Left colon (tissue), 2 donors: ENCODE measurements at regions not wholly inside any gene's neighbourhood (a gene's known extent, or its start where the extent isn't known, plus 50 kb on each side); places are given as distances from the start of the nearest gene placed in this dataset.

Experiments used
- ATAC-seq: fragments of 200-7000 bp; cut with Tn5 transposase; one replicate; pipeline ENCODE4 v1.9.1; 2020; ENCODE audit warnings: mild to moderate bottlenecking, moderate library complexity
- DNase-seq, 2 donors: peaks; one replicate each; pipeline ENCODE4 v3.0.0-alpha.2; 2020
- intact Hi-C, 2 donors: fragments of 100-400 bp; cut with DNase I in 1 of 2; cut with micrococcal nuclease in 1 of 2; formaldehyde crosslinking; loops; one replicate each; pipeline versions ENCODE4 v1.11.2 to v1.14.0; 2022; cut with DNase I, micrococcal nuclease
- donor health status: DM: no; HTN: no; CAD: no.
- donor health status: DM: yes; HTN: yes; CAD: no.

DNA sequence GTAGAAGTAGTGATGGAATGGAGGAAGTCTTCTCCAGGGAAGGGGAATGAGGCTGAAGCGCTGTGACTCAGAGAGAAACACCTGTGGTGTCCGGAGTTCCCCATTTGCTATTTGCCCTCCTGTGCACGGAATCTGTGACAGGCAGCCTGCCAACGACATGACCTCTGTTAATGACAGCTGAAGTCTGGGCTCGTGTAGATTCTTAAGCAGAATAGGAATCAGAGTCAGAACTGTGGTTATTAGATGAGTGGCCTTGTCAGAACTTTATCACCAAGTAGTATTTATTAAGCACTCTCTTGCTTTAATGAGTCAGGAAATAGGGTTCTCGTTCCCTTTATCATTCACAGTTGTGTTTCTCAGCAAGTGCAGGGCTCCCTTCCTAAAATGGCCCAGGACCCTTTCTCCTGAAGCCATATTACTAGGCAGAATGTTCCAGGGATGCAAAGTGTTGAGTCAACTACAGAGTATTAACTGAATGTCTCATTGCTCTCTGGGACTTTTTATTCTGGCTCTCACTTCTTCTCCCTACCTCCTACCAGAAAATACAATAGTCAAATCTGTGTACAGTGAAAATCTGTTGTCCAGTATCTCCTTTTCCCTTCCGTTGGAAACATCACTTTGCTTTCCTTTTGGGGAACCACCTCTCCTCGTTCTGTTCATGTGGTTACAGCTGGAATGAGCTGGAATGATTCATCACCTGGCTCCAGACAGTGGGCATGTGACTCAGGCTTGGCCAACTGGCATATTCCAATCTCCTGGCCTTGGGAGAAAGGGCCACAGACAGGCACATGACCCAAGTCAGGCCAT, 77.8 kb upstream of the MAX start:
- intact Hi-C loops = no loop called here
- ATAC-seq (peak; percentile 44), DNase-seq (peak in 1 of 2 donors; percentile 34)

GRCh38 chr14:65180725-65181025, 78.4 kb upstream of the MAX start:
- intact Hi-C loops = no loop called here
- DNase-seq (no peak), ATAC-seq (no peak)

DNA sequence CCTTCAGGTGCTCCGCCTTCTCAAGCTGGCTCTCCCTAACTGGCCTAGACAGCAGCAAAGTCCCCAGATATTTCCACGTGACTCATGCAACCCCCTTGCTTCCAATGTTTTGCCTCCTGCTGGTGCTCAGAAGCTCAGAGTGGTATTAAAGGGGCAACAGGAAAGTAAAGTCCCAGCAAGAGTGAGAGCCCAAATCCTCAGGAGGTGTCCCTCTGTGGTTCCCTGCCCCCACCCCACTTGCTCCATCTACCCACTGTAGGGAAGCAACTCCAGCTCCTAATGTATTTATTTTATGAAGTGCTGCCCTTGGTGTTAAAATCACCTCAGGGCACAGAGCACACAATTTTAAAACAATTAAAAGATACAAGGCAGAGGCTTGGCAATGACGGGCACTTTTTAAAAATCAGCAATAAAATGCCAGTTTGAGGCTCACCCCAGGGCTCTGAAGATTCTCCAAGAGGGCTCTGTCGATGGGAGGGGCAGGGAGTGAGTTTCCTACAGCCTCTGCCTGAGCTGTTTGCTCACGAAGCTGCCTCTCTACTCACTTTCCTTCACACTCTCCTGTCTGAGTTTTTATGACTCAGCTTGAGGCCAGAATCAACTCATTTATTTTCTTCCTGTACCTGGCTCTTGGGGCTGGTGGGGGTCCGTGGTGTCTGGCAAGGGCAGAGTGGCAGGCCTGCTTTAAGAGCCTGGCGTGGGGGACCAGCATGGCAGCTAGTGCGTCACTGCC, 81.9 kb upstream of the MAX start:
- no peak for DNase-seq
- intact Hi-C loops = no loop called here
- ATAC-seq = peak; percentile 68

GRCh38 chr14:65185829-65186228, 83.5 kb upstream of the MAX start:
- intact Hi-C loops = no loop called here
- DNase-seq = no peak
- ATAC-seq = no peak

DNA sequence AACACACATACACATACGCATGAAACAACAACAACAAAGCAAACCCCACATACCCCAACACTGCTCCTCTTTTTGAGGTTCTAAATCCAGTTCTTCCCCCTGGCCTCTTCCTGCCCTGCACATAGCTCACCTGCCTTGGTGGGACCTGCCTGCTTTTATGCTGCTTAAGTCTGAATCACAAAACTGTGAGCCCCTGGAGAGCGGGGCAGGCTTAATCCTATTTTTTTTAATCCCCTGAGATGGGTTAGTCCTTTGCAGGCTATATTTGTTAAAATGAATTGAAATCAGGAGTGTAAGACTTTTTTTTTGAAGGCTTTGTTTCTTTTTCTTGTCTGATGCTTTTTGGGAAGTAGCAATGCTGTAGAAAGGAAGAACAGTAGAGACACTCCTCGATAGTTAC, 84.6 kb upstream of the MAX start:
- intact Hi-C loops = no loop called here
- DNase-seq (no peak), ATAC-seq (no peak)

GRCh38 chr14:65187421-65188049, 85.2 kb upstream of the MAX start:
- ATAC-seq = no peak
- intact Hi-C loops = no loop called here
- no peak for DNase-seq

DNA sequence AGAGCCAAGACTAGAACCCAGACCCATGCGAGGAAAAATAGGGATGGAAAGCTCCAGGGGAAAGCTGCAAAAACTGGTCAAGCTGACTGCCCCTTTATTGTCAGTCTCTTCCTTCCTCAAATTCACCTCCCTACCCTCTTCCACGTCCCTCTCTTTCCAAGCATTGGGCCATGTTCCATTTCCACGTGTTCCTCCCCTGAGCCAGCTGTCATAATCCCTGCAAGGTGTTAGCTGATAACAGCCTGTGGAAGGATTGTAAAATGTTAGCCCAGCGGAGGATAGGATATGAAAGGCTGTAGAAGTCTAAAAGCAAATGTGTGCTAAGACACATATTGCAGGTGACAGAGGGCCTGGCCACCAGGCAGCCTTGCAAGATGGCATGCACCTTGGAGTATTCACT, 88.0 kb upstream of the MAX start:
- no peak for DNase-seq
- no peak for ATAC-seq
- intact Hi-C loops = no loop called here

GRCh38 chr14:65191716-65192115, 89.4 kb upstream of the MAX start:
- intact Hi-C loops = no loop called here
- DNase-seq (no peak), ATAC-seq (no peak)

- ATAC-seq (no peak), DNase-seq (no peak)
- intact Hi-C loops = no loop called here
Measured at GRCh38 chr14:65192686-65193085, 90.4 kb upstream of the MAX start.

GRCh38 chr14:65193916-65194590, 91.7 kb upstream of the MAX start:
- DNase-seq = no peak
- ATAC-seq = no peak
- intact Hi-C loops = no loop called here

- intact Hi-C loops = no loop called here
Measured at GRCh38 chr14:65195042-65195719, 92.9 kb upstream of the MAX start.

GRCh38 chr14:65198346-65198745, 96.0 kb upstream of the MAX start:
- DNase-seq (no peak), ATAC-seq (no peak)
- intact Hi-C loops = no loop called here

More at GRCh38 chr14:65195042-65195719, 92.9 kb upstream of the MAX start:
- DNase-seq (no peak), ATAC-seq (no peak)

- DNase-seq = no peak
- intact Hi-C loops = no loop called here
- no peak for ATAC-seq
Measured at GRCh38 chr14:65200454-65200853, 98.1 kb upstream of the MAX start.

DNA sequence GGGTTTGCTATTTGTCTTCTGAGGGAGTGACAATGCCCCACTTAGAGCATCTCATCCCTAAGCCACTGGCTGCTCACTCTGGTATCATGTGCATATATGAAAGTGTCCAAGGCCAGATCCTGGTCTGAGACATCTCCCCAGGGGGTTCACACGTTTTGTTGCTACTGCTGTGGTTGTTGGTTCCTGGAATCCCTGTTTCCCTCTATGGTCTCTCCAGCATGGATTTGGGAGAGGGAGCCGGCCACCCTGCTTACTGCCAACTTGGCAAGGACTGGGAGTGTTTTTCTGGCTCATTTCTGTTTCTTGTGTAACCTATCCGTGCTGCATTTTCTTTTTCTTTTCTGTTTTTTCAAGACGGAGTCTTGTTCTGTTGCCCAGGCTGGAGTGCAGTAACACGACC, 101.3 kb upstream of the MAX start:
- intact Hi-C loops = no loop called here
- ATAC-seq = no peak
- no peak for DNase-seq

GRCh38 chr14:65204056-65204455, 101.7 kb upstream of the MAX start:
- DNase-seq (no peak), ATAC-seq (no peak)
- intact Hi-C loops = no loop called here

DNA sequence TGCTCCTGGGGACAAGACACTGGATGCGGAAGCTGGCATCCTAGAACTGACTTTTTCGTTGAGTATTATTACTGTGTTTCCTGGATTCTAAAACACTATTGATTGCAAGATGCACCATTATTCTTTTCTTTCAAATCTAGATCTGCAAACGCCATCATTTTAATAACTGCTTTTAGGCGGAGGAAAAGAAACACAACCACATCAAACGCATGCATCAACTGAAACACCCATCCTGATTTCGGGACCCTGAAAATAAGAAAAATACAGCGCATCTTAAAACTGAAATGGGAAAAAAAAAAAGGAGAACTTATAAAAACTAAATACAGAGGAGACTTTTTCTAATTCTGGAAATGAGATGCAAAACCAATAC, 103.7 kb upstream of the MAX start:
- no peak for ATAC-seq
- DNase-seq = no peak
- intact Hi-C loops = no loop called here

GRCh38 chr14:65206448-65207096, 104.3 kb upstream of the MAX start:
- DNase-seq (no peak), ATAC-seq (no peak)
- intact Hi-C loops = no loop called here

GRCh38 chr14:65208548-65208947, 106.2 kb upstream of the MAX start:
- DNase-seq = no peak
- ATAC-seq = no peak
- intact Hi-C loops = no loop called here
